ENCODE measurements at regions not wholly inside any gene's neighbourhood (a gene's known extent, or its start where the extent isn't known, plus 50 kb on each side); places are given as distances from the start of the nearest gene placed in this dataset.

DNA sequence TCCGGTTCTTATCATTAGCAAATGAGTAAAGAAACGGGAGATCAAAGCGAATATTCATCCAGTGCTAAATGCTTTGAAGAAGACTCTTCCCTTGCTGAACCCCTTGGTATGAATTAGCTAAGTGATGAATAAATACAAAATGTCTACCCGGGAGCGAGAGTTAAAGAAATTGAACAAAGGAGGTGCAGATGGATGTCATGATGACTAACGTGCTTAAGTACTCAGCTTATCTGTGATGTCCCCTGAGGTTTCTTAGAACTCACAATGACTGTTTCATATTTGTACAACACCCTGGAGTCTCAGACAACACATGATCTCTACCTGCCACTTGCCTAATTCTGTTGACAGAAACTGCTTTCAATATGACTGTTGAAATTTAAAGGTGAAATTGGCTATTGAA lies 148.5 kb downstream of the TMEM200C start:
- TF ChIP-seq, protein P1, sequence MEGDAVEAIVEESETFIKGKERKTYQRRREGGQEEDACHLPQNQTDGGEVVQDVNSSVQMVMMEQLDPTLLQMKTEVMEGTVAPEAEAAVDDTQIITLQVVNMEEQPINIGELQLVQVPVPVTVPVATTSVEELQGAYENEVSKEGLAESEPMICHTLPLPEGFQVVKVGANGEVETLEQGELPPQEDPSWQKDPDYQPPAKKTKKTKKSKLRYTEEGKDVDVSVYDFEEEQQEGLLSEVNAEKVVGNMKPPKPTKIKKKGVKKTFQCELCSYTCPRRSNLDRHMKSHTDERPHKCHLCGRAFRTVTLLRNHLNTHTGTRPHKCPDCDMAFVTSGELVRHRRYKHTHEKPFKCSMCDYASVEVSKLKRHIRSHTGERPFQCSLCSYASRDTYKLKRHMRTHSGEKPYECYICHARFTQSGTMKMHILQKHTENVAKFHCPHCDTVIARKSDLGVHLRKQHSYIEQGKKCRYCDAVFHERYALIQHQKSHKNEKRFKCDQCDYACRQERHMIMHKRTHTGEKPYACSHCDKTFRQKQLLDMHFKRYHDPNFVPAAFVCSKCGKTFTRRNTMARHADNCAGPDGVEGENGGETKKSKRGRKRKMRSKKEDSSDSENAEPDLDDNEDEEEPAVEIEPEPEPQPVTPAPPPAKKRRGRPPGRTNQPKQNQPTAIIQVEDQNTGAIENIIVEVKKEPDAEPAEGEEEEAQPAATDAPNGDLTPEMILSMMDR (IDR thresholded peaks at IDR 0.05; ENCODE audit: insufficient read depth, missing control alignments): no peak
- no peak for FAIRE-seq
- no peak for DNase-seq (ENCODE audit: insufficient read length, low spot score)

DNA sequence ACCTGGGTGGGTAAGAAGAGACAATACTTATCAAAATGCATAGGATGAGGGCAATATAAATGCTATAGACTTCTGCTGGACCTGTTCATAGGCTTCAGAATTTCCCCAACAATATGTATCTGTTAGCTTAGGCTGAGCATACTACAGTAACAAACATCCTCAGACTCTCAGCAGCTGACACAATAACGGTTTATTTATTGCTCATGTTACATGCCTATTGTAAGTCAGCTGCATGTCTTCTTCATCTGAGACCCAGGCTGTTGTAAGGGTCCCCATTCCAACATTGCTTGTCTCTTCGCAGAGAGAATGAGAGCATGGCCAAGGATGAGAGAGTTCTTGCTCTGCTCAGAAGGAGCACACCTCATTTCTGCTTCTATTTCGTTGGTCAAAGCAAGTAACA lies 150.7 kb downstream of the TMEM200C start:
- no peak for FAIRE-seq
- no peak for DNase-seq (ENCODE audit: insufficient read length, low spot score)
- TF ChIP-seq, protein P1 (IDR thresholded peaks at IDR 0.05; ENCODE audit: insufficient read depth, missing control alignments): no peak

DNA sequence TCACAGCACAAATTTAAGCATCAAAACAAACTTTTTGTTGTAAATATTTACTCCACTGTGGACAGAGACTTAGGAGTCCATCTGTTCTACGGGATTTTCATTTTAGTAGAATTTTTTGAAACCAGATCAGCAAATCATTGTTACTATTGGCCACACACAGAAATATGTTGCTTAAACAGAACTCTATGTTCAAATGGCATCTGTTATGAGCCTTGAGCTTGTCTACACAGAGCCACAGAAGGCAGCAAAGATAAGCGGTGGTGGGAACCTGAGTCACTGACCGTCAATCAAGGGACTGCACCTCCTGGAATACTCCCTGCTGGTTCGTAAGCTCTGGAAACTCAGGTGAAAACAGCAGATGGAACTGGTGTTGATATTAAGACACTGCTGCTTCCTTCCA lies 156.8 kb downstream of the TMEM200C start:
- DNase-seq (ENCODE audit: insufficient read length, low spot score) (no peak), FAIRE-seq (no peak)
- TF ChIP-seq, protein P1 (IDR thresholded peaks at IDR 0.05; ENCODE audit: insufficient read depth, missing control alignments): no peak

DNA sequence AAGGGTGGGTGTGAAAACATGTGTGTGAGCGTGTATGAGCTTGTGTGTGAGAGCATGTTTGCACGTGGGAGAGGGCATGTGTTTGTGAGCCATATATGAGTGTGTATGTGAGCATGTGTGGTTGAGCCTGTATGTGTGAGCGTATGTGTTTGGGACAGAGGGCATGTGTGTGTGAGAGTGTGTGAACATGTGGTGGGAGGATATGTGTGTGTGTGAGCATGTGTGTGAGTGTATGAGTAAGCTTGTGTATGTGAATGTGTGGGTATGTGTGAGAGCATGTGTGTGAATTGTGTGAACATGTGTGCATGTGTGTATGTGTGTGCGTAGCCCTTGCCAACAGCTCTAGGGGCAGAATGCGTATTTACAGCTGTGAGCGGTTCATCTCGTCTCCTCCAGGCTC lies 163.0 kb downstream of the TMEM200C start:
- TF ChIP-seq, protein P1 (IDR thresholded peaks at IDR 0.05; ENCODE audit: insufficient read depth, missing control alignments): no peak
- FAIRE-seq (no peak), DNase-seq (ENCODE audit: insufficient read length, low spot score) (no peak)

DNA sequence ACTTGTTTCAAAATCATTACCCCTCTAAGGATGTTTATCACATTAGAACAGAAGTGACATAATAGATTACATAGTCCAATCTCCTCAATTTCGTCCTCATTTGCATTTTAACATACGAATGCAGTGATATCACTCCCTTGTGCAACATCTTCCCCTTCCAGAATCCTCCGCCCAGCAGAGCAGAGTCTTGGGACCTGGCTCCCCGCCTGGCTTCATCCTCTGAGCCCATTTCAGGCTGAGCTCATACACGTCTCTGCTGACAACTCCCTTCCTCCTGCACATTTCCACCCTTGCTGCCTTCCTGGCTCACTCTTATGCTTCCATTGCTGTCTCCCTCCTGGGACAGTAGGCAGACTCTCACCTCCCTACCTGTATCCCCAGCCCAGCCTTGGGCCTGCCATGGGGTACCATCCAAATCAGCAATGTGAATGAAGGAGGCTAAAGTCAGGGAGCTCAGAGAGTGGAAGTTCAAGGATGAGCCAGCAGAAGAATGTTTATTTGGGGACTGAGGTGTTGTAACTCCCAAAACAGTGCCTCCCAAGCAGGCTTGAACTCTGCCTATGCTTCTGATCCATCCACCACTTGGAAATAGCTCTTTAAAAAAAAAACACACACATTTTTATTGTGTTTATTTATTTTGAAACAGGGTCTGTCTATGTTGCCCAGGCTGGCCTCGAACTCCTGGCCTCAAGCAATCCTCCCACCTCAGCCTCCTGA lies 165.2 kb downstream of the TMEM200C start:
- DNase-seq (ENCODE audit: insufficient read length, low spot score) (no peak), FAIRE-seq (no peak)
- TF ChIP-seq, protein P1 (IDR thresholded peaks at IDR 0.05; ENCODE audit: insufficient read depth, missing control alignments): no peak

DNA sequence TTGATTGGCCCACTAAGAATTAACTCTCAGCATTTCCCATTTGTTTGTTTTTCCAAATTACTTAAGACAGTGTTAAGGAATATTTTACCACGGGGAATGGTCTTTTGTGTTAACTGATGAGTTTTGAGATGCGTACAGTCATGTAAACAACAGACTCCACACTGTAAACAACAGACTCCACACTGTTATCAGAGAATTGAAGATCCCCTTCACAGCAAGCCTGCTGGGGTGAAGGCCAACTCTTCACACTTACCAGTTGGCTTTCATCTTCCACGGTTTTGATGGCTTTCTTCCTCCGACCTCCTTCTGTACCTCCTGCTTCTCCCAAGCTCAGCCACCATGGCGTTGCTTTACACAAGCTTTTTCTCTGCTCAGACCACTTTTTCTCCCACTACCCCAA lies 166.8 kb downstream of the TMEM200C start:
- no peak for FAIRE-seq
- no peak for DNase-seq (ENCODE audit: insufficient read length, low spot score)
- TF ChIP-seq, protein P1 (IDR thresholded peaks at IDR 0.05; ENCODE audit: insufficient read depth, missing control alignments): no peak

DNA sequence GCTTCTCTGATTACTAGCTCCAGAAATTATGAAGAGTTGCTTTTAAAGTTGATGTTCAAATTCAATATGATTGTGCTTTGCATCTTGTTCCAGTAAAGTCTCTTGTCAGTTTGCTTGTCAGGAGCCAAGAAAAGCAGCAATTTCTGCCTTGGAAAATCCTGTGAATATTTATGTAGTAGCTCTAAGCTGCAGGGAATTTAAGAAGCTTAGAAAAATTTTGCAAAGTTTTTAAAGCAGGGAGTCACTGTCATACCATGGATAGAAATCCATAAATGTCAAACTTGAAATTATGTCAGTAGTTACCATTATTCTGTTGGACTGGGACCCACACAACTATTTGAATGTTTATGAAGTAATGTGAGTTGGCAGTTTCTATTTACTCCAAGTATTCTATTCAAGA lies 169.3 kb downstream of the TMEM200C start:
- TF ChIP-seq, protein P1 (IDR thresholded peaks at IDR 0.05; ENCODE audit: insufficient read depth, missing control alignments): no peak
- no peak for FAIRE-seq

More for the DNA sequence above, 169.3 kb downstream of the TMEM200C start:
- DNase-seq (ENCODE audit: insufficient read length, low spot score): no peak
